ENCODE measurements at regions not wholly inside any gene's neighbourhood (a gene's known extent, or its start where the extent isn't known, plus 50 kb on each side); places are given as distances from the start of the nearest gene placed in this dataset.
"Not testable (repeated sequence)": the region's sequence is repeated elsewhere in the genome, so short reads cannot be mapped to it uniquely, and the experiment has no call there.

- H3K27me3 ChIP-seq (replicated peaks in 2 of 5; ENCODE audit: control insufficient read depth in 4 of 5, insufficient read depth in 5 of 5, low read length in 4 of 5) = no peaks in the 10 kb centered on the region
- H3K4me1 ChIP-seq (ENCODE audit: control extremely low read depth in 1 of 4, control insufficient read depth in 4 of 4, insufficient read depth in 4 of 4, low read length in 3 of 4) = no peaks in the 10 kb centered on the region
- H3K9me3 ChIP-seq (ENCODE audit: control extremely low read depth in 1 of 5, control insufficient read depth in 4 of 5, insufficient read depth in 2 of 5, low read depth in 1 of 5, low read length in 4 of 5) = peaks cover 0 to 3% (median 0%) of the 10 kb centered on the region in 5 experiments
- H3K36me3 ChIP-seq (ENCODE audit: control insufficient read depth in 4 of 4, insufficient read depth in 4 of 4, low read length in 3 of 4) = no peaks in the 10 kb centered on the region
- H3K4me3 ChIP-seq (ENCODE audit: control insufficient read depth in 1 of 7, extremely low read depth in 1 of 7, insufficient read depth in 4 of 7, low read depth in 2 of 7, low read length in 6 of 7) = no peak overlapping the region
- ChIA-PET CTCF (no interaction called here), POLR2A (no interaction called here)
- DNase-seq = no peak
- no CpG with 5 or more reads among the region's 1 CpG for WGBS (ENCODE audit: insufficient coverage)
- no peak overlapping the region for H3K27ac ChIP-seq (ENCODE audit: insufficient read depth in 1 of 2, low read depth in 1 of 2, low read length in 2 of 2, poor library complexity in 1 of 2, severe bottlenecking in 2 of 2)
Observed at GRCh38 chr2:184155791-184156190, 442.5 kb upstream of the ZNF804A start.

GRCh38 chr2:184157141-184157540 lies 441.2 kb upstream of the ZNF804A start:
- H3K9me3 ChIP-seq (ENCODE audit: control extremely low read depth in 1 of 5, control insufficient read depth in 4 of 5, insufficient read depth in 2 of 5, low read depth in 1 of 5, low read length in 4 of 5) = no peaks in the 10 kb centered on the region

GRCh38 chr2:184162426-184162825 lies 435.9 kb upstream of the ZNF804A start:
- CTCF ChIA-PET = no interaction called here
- no CpG with 5 or more reads among the region's 2 CpGs for WGBS (ENCODE audit: insufficient coverage)

More at GRCh38 chr2:184157141-184157540, 441.2 kb upstream of the ZNF804A start:
- ChIA-PET POLR2A (no interaction called here), CTCF (no interaction called here)
- H3K36me3 ChIP-seq (ENCODE audit: control insufficient read depth in 4 of 4, insufficient read depth in 4 of 4, low read length in 3 of 4) = no peaks in the 10 kb centered on the region
- H3K27me3 ChIP-seq (replicated peaks in 2 of 5; ENCODE audit: control insufficient read depth in 4 of 5, insufficient read depth in 5 of 5, low read length in 4 of 5) = no peaks in the 10 kb centered on the region
- WGBS (ENCODE audit: insufficient coverage) = 0% methylated on average over 1 of the region's 2 CpGs
- H3K4me3 ChIP-seq (ENCODE audit: control insufficient read depth in 1 of 7, extremely low read depth in 1 of 7, insufficient read depth in 4 of 7, low read depth in 2 of 7, low read length in 6 of 7) = no peak overlapping the region
- H3K27ac ChIP-seq (ENCODE audit: insufficient read depth in 1 of 2, low read depth in 1 of 2, low read length in 2 of 2, poor library complexity in 1 of 2, severe bottlenecking in 2 of 2) = no peak overlapping the region
- H3K4me1 ChIP-seq (ENCODE audit: control extremely low read depth in 1 of 4, control insufficient read depth in 4 of 4, insufficient read depth in 4 of 4, low read length in 3 of 4) = no peaks in the 10 kb centered on the region
- DNase-seq = no peak

GRCh38 chr2:184168823-184169222 lies 429.5 kb upstream of the ZNF804A start:
- H3K27me3 ChIP-seq (replicated peaks in 2 of 5; ENCODE audit: control insufficient read depth in 4 of 5, insufficient read depth in 5 of 5, low read length in 4 of 5); H3K4me3 ChIP-seq (ENCODE audit: control insufficient read depth in 1 of 7, extremely low read depth in 1 of 7, insufficient read depth in 4 of 7, low read depth in 2 of 7, low read length in 6 of 7); POLR2A ChIA-PET; H3K27ac ChIP-seq (ENCODE audit: insufficient read depth in 1 of 2, low read depth in 1 of 2, low read length in 2 of 2, poor library complexity in 1 of 2, severe bottlenecking in 2 of 2); H3K9me3 ChIP-seq (ENCODE audit: control extremely low read depth in 1 of 5, control insufficient read depth in 4 of 5, insufficient read depth in 2 of 5, low read depth in 1 of 5, low read length in 4 of 5); H3K36me3 ChIP-seq (ENCODE audit: control insufficient read depth in 4 of 4, insufficient read depth in 4 of 4, low read length in 3 of 4); H3K4me1 ChIP-seq (ENCODE audit: control extremely low read depth in 1 of 4, control insufficient read depth in 4 of 4, insufficient read depth in 4 of 4, low read length in 3 of 4); CTCF ChIA-PET; DNase-seq: not testable (repeated sequence)
- WGBS (ENCODE audit: insufficient coverage) = 89% methylated on average over 4 of the region's 5 CpGs

More at GRCh38 chr2:184162426-184162825, 435.9 kb upstream of the ZNF804A start:
- H3K9me3 ChIP-seq (ENCODE audit: control extremely low read depth in 1 of 5, control insufficient read depth in 4 of 5, insufficient read depth in 2 of 5, low read depth in 1 of 5, low read length in 4 of 5) = no peaks in the 10 kb centered on the region
- H3K4me1 ChIP-seq (ENCODE audit: control extremely low read depth in 1 of 4, control insufficient read depth in 4 of 4, insufficient read depth in 4 of 4, low read length in 3 of 4) = no peaks in the 10 kb centered on the region
- H3K4me3 ChIP-seq (ENCODE audit: control insufficient read depth in 1 of 7, extremely low read depth in 1 of 7, insufficient read depth in 4 of 7, low read depth in 2 of 7, low read length in 6 of 7) = no peak overlapping the region
- POLR2A ChIA-PET = no interaction called here
- no peak for DNase-seq
- no peak overlapping the region for H3K27ac ChIP-seq (ENCODE audit: insufficient read depth in 1 of 2, low read depth in 1 of 2, low read length in 2 of 2, poor library complexity in 1 of 2, severe bottlenecking in 2 of 2)
- H3K36me3 ChIP-seq (ENCODE audit: control insufficient read depth in 4 of 4, insufficient read depth in 4 of 4, low read length in 3 of 4) = no peaks in the 10 kb centered on the region
- no peaks in the 10 kb centered on the region for H3K27me3 ChIP-seq (replicated peaks in 2 of 5; ENCODE audit: control insufficient read depth in 4 of 5, insufficient read depth in 5 of 5, low read length in 4 of 5)

- no peaks in the 10 kb centered on the region for H3K36me3 ChIP-seq (ENCODE audit: control insufficient read depth in 4 of 4, insufficient read depth in 4 of 4, low read length in 3 of 4)
- H3K4me1 ChIP-seq (ENCODE audit: control extremely low read depth in 1 of 4, control insufficient read depth in 4 of 4, insufficient read depth in 4 of 4, low read length in 3 of 4) = no peaks in the 10 kb centered on the region
- POLR2A ChIA-PET = no interaction called here
- H3K27me3 ChIP-seq (replicated peaks in 2 of 5; ENCODE audit: control insufficient read depth in 4 of 5, insufficient read depth in 5 of 5, low read length in 4 of 5) = no peaks in the 10 kb centered on the region
- DNase-seq = no peak
- H3K4me3 ChIP-seq (ENCODE audit: control insufficient read depth in 1 of 7, extremely low read depth in 1 of 7, insufficient read depth in 4 of 7, low read depth in 2 of 7, low read length in 6 of 7) = no peak overlapping the region
- WGBS (ENCODE audit: insufficient coverage) = 96% methylated on average over 3 of the region's 4 CpGs
- CTCF ChIA-PET = no interaction called here
- no peaks in the 10 kb centered on the region for H3K9me3 ChIP-seq (ENCODE audit: control extremely low read depth in 1 of 5, control insufficient read depth in 4 of 5, insufficient read depth in 2 of 5, low read depth in 1 of 5, low read length in 4 of 5)
- H3K27ac ChIP-seq (ENCODE audit: insufficient read depth in 1 of 2, low read depth in 1 of 2, low read length in 2 of 2, poor library complexity in 1 of 2, severe bottlenecking in 2 of 2) = no peak overlapping the region
Observed at GRCh38 chr2:184169366-184169765, 429.0 kb upstream of the ZNF804A start.

GRCh38 chr2:184174493-184175104 lies 423.7 kb upstream of the ZNF804A start:
- POLR2A ChIA-PET = no interaction called here
- 80% methylated on average over 3 of the region's 8 CpGs for WGBS (ENCODE audit: insufficient coverage)

GRCh38 chr2:184178229-184178628 lies 420.1 kb upstream of the ZNF804A start:
- no peak overlapping the region for H3K4me3 ChIP-seq (ENCODE audit: control insufficient read depth in 1 of 7, extremely low read depth in 1 of 7, insufficient read depth in 4 of 7, low read depth in 2 of 7, low read length in 6 of 7)
- no peak for DNase-seq
- H3K4me1 ChIP-seq (ENCODE audit: control extremely low read depth in 1 of 4, control insufficient read depth in 4 of 4, insufficient read depth in 4 of 4, low read length in 3 of 4) = no peaks in the 10 kb centered on the region
- H3K9me3 ChIP-seq (ENCODE audit: control extremely low read depth in 1 of 5, control insufficient read depth in 4 of 5, insufficient read depth in 2 of 5, low read depth in 1 of 5, low read length in 4 of 5) = peaks cover 0 to 1% (median 0%) of the 10 kb centered on the region in 5 experiments
- WGBS (ENCODE audit: insufficient coverage) = 100% methylated on average over 2 of the region's 3 CpGs
- CTCF ChIA-PET = no interaction called here
- no peaks in the 10 kb centered on the region for H3K36me3 ChIP-seq (ENCODE audit: control insufficient read depth in 4 of 4, insufficient read depth in 4 of 4, low read length in 3 of 4)
- POLR2A ChIA-PET = no interaction called here
- no peaks in the 10 kb centered on the region for H3K27me3 ChIP-seq (replicated peaks in 2 of 5; ENCODE audit: control insufficient read depth in 4 of 5, insufficient read depth in 5 of 5, low read length in 4 of 5)
- no peak overlapping the region for H3K27ac ChIP-seq (ENCODE audit: insufficient read depth in 1 of 2, low read depth in 1 of 2, low read length in 2 of 2, poor library complexity in 1 of 2, severe bottlenecking in 2 of 2)

More at GRCh38 chr2:184174493-184175104, 423.7 kb upstream of the ZNF804A start:
- Histone ChIP-seq H3K27me3 (replicated peaks in 2 of 5; ENCODE audit: control insufficient read depth in 4 of 5, insufficient read depth in 5 of 5, low read length in 4 of 5) (no peaks in the 10 kb centered on the region), H3K36me3 (ENCODE audit: control insufficient read depth in 4 of 4, insufficient read depth in 4 of 4, low read length in 3 of 4) (no peaks in the 10 kb centered on the region), H3K27ac (ENCODE audit: insufficient read depth in 1 of 2, low read depth in 1 of 2, low read length in 2 of 2, poor library complexity in 1 of 2, severe bottlenecking in 2 of 2) (no peak overlapping the region), H3K4me1 (ENCODE audit: control extremely low read depth in 1 of 4, control insufficient read depth in 4 of 4, insufficient read depth in 4 of 4, low read length in 3 of 4) (no peaks in the 10 kb centered on the region), H3K4me3 (ENCODE audit: control insufficient read depth in 1 of 7, extremely low read depth in 1 of 7, insufficient read depth in 4 of 7, low read depth in 2 of 7, low read length in 6 of 7) (no peak overlapping the region), H3K9me3 (ENCODE audit: control extremely low read depth in 1 of 5, control insufficient read depth in 4 of 5, insufficient read depth in 2 of 5, low read depth in 1 of 5, low read length in 4 of 5) (no peaks in the 10 kb centered on the region)
- CTCF ChIA-PET = no interaction called here
- DNase-seq = no peak

All from common myeloid progenitor, CD34-positive (primary cell).